ENCODE measurements at regions not wholly inside any gene's neighbourhood (a gene's known extent, or its start where the extent isn't known, plus 50 kb on each side); places are given as distances from the start of the nearest gene placed in this dataset.

DNA sequence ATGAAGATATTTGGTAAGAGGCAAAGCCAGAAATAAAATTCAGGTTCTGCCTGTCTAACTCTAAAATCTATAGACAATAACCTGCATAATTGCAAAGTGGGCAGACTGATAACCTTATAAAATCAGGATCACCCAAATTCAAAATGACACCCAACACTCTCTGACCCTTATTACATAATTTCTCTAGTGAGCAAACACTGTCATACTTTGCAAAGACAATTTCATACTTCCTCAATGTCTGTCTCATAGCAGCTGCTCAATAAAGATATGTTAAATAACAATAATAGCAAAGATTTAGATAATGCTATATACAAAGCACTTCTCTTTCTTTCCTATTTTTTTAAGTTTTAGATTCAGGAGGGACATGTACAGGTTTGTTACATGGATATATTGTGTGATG, 118.5 kb downstream of the UCHL5 start:
- H4K20me1 ChIP-seq (ENCODE audit: insufficient read depth, low read length, poor library complexity, severe bottlenecking), result no peaks in the 10 kb centered on the region
- H3K9me3 ChIP-seq (ENCODE audit: insufficient read depth, low read depth, low read length), result no peaks in the 10 kb centered on the region
- no peak overlapping the region for H3K4me2 ChIP-seq (ENCODE audit: low read depth, low read length, poor library complexity, severe bottlenecking)
- no peaks in the 10 kb centered on the region for H3K4me1 ChIP-seq (ENCODE audit: insufficient read depth, low read length, poor library complexity, severe bottlenecking)
- no peaks in the 10 kb centered on the region for H3K36me3 ChIP-seq (ENCODE audit: insufficient read depth, low read length)
- H3K79me2 ChIP-seq (ENCODE audit: insufficient read depth, low read length), result no peaks in the 10 kb centered on the region
- H3K4me3 ChIP-seq (ENCODE audit: low read length, poor library complexity, severe bottlenecking), result no peak overlapping the region
- no peaks in the 10 kb centered on the region for H3F3A ChIP-seq (ENCODE audit: low read depth)
- no peaks in the 10 kb centered on the region for H3K9me2 ChIP-seq (replicated peaks; ENCODE audit: low read depth, low read length)
- H3K9ac ChIP-seq (ENCODE audit: low read depth, low read length, poor library complexity, severe bottlenecking), result no peak overlapping the region
- H3K27me3 ChIP-seq (ENCODE audit: insufficient read depth, low read length, poor library complexity, severe bottlenecking), result no peaks in the 10 kb centered on the region
- no peak overlapping the region for H2AFZ ChIP-seq (ENCODE audit: low read length)
- TF ChIP-seq, protein P1, sequence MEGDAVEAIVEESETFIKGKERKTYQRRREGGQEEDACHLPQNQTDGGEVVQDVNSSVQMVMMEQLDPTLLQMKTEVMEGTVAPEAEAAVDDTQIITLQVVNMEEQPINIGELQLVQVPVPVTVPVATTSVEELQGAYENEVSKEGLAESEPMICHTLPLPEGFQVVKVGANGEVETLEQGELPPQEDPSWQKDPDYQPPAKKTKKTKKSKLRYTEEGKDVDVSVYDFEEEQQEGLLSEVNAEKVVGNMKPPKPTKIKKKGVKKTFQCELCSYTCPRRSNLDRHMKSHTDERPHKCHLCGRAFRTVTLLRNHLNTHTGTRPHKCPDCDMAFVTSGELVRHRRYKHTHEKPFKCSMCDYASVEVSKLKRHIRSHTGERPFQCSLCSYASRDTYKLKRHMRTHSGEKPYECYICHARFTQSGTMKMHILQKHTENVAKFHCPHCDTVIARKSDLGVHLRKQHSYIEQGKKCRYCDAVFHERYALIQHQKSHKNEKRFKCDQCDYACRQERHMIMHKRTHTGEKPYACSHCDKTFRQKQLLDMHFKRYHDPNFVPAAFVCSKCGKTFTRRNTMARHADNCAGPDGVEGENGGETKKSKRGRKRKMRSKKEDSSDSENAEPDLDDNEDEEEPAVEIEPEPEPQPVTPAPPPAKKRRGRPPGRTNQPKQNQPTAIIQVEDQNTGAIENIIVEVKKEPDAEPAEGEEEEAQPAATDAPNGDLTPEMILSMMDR (conservative IDR thresholded peaks at IDR 0.05; ENCODE audit: low read length), result no peak

GRCh38 chr1:192941722-192942411, 117.3 kb downstream of the UCHL5 start:
- no peak overlapping the region for H3K9ac ChIP-seq (ENCODE audit: low read depth, low read length, poor library complexity, severe bottlenecking)
- no peaks in the 10 kb centered on the region for H4K20me1 ChIP-seq (ENCODE audit: insufficient read depth, low read length, poor library complexity, severe bottlenecking)
- no peaks in the 10 kb centered on the region for H3K27me3 ChIP-seq (ENCODE audit: insufficient read depth, low read length, poor library complexity, severe bottlenecking)
- no peak for TF ChIP-seq EZH2phosphoT487 (IDR thresholded peaks at IDR 0.05; ENCODE audit: borderline replicate concordance)
- TF ChIP-seq, protein P1 (conservative IDR thresholded peaks at IDR 0.05; ENCODE audit: low read length), result no peak
- no peaks in the 10 kb centered on the region for H3K9me3 ChIP-seq (ENCODE audit: insufficient read depth, low read depth, low read length)
- H3K4me2 ChIP-seq (ENCODE audit: low read depth, low read length, poor library complexity, severe bottlenecking), result no peak overlapping the region
- no peaks in the 10 kb centered on the region for H3K9me2 ChIP-seq (replicated peaks; ENCODE audit: low read depth, low read length)
- no peaks in the 10 kb centered on the region for H3F3A ChIP-seq (ENCODE audit: low read depth)
- no peaks in the 10 kb centered on the region for H3K4me1 ChIP-seq (ENCODE audit: insufficient read depth, low read length, poor library complexity, severe bottlenecking)
- no peak overlapping the region for H3K4me3 ChIP-seq (ENCODE audit: low read length, poor library complexity, severe bottlenecking)
- no peaks in the 10 kb centered on the region for H3K79me2 ChIP-seq (ENCODE audit: insufficient read depth, low read length)
- no peaks in the 10 kb centered on the region for H3K36me3 ChIP-seq (ENCODE audit: insufficient read depth, low read length)
- no peak overlapping the region for H2AFZ ChIP-seq (ENCODE audit: low read length)

- Histone ChIP-seq H4K20me1 (ENCODE audit: insufficient read depth, low read length, poor library complexity, severe bottlenecking) (no peaks in the 10 kb centered on the region), H3K9me3 (ENCODE audit: insufficient read depth, low read depth, low read length) (no peaks in the 10 kb centered on the region), H3K9ac (ENCODE audit: low read depth, low read length, poor library complexity, severe bottlenecking) (no peak overlapping the region), H3K9me2 (replicated peaks; ENCODE audit: low read depth, low read length) (no peaks in the 10 kb centered on the region), H2AFZ (ENCODE audit: low read length) (no peak overlapping the region), H3K79me2 (ENCODE audit: insufficient read depth, low read length) (no peaks in the 10 kb centered on the region), H3K4me2 (ENCODE audit: low read depth, low read length, poor library complexity, severe bottlenecking) (no peak overlapping the region), H3K27me3 (ENCODE audit: insufficient read depth, low read length, poor library complexity, severe bottlenecking) (no peaks in the 10 kb centered on the region), H3K4me3 (ENCODE audit: low read length, poor library complexity, severe bottlenecking) (no peak overlapping the region), H3F3A (ENCODE audit: low read depth) (no peaks in the 10 kb centered on the region), H3K36me3 (ENCODE audit: insufficient read depth, low read length) (no peaks in the 10 kb centered on the region), H3K4me1 (ENCODE audit: insufficient read depth, low read length, poor library complexity, severe bottlenecking) (no peaks in the 10 kb centered on the region)
- TF ChIP-seq, protein P1 (conservative IDR thresholded peaks at IDR 0.05; ENCODE audit: low read length), result no peak
These were observed 116.1 kb downstream of the UCHL5 start for GRCh38 chr1:192943108-192943507.

Data from Loucy (cell line).